ENCODE measurements at regions not wholly inside any gene's neighbourhood (a gene's known extent, or its start where the extent isn't known, plus 50 kb on each side); places are given as distances from the start of the nearest gene placed in this dataset.

- TF ChIP-seq CTCF (conservative IDR thresholded peaks at IDR 0.05; ENCODE audit: low read depth in 2 of 2) = no peak
- TF ChIP-seq EZH2 (IDR thresholded peaks at IDR 0.05; ENCODE audit: low read depth, unreplicated experiment) = no peak
- no peak for TF ChIP-seq CREB1 (CRISPR knock-in tag; IDR thresholded peaks at IDR 0.05; ENCODE audit: low read depth)
- TF ChIP-seq POLR2AphosphoS5 (IDR thresholded peaks at IDR 0.05; ENCODE audit: low read depth) = no peak; the same call in none of the 2 replicates
- TF ChIP-seq EZH2phosphoT487 (IDR thresholded peaks at IDR 0.05; ENCODE audit: unreplicated experiment) = no peak
- no peak for TF ChIP-seq REST (IDR thresholded peaks at IDR 0.05; ENCODE audit: unreplicated experiment)
- TF ChIP-seq JUNB (IDR thresholded peaks at IDR 0.05; ENCODE audit: unreplicated experiment) = no peak
- TF ChIP-seq ZNF114 (CRISPR knock-in tag; IDR thresholded peaks at IDR 0.05) = no peak
These were observed 56.0 kb downstream of the OLFML3 start for GRCh38 chr1:114035304-114035700.
